OCI-LY7 (cell line): ENCODE measurements at regions not wholly inside any gene's neighbourhood (a gene's known extent, or its start where the extent isn't known, plus 50 kb on each side); places are given as distances from the start of the nearest gene placed in this dataset.

ENCODE experiments used
- BruUV-seq: library from RNA; stranded (reverse); fragments of 400-500 nt; replicated peaks from 2 replicates; lab custom pipeline; 2021; lab: Mats Ljungman, UMichigan
- CTCF ChIA-PET: fragments of 300-600 bp; sonication (Branson Sonifier 250); formaldehyde crosslinking; loops from one replicate; lab custom pipeline; 2022; ENCODE audit warnings: antibody characterized with exemption; ENCODE audit not compliant: unreplicated experiment; lab: Charles Lee
- POLR2A ChIA-PET: fragments of 300-600 bp; sonication (Branson Sonifier 250); formaldehyde crosslinking; loops from one replicate; lab custom pipeline; 2022; ENCODE audit warnings: antibody characterized with exemption; lab: Charles Lee
- DNase-seq: peaks from one replicate; pipeline ENCODE4 v3.0.0-alpha.2; 2015; ENCODE audit warnings: low spot score
- H2AFZ ChIP-seq: fragments of 200-600 bp; sonication (generic), shearing (Covaris generic); 2 replicates; pipeline ENCODE4 v1.6.1; 2014; ENCODE audit warnings: mild to moderate bottlenecking, antibody characterized with exemption, low read length, moderate library complexity
- H3K27ac ChIP-seq: fragments of 200-600 bp; sonication (generic); 2 replicates; pipeline ENCODE4 v1.5.1; 2014; ENCODE audit warnings: mixed run types, low read depth, mild to moderate bottlenecking, moderate library complexity, low read length, inconsistent platforms; ENCODE audit not compliant: poor library complexity, severe bottlenecking
- H3K36me3 ChIP-seq: fragments of 200-600 bp; sonication (generic); 2 replicates; pipeline ENCODE4 v1.6.1; 2014; ENCODE audit warnings: mild to moderate bottlenecking, antibody characterized with exemption, low read length, moderate library complexity, mixed read lengths; ENCODE audit not compliant: insufficient read depth
- H3K4me1 ChIP-seq: fragments of 200-600 bp; sonication (generic); 2 replicates; pipeline ENCODE4 v1.5.1; 2014; ENCODE audit warnings: mild to moderate bottlenecking, low read length; ENCODE audit not compliant: insufficient read depth, poor library complexity, severe bottlenecking
- H3K4me2 ChIP-seq: fragments of 200-600 bp; sonication (generic); 2 replicates; pipeline ENCODE4 v1.6.1; 2014; ENCODE audit warnings: mild to moderate bottlenecking, low read length
- H3K4me3 ChIP-seq: fragments of 200-600 bp; sonication (generic); 2 replicates; pipeline ENCODE4 v1.5.1; 2014; ENCODE audit warnings: mild to moderate bottlenecking, low read depth, low read length; ENCODE audit not compliant: poor library complexity, severe bottlenecking
- H3K79me2 ChIP-seq: fragments of 200-600 bp; sonication (generic); 2 replicates; pipeline ENCODE4 v1.6.1; 2016; ENCODE audit warnings: low read depth, mild to moderate bottlenecking, low read length, moderate library complexity, mixed read lengths; ENCODE audit not compliant: insufficient read depth
- H3K9me2 ChIP-seq: fragments of 200-600 bp; sonication (generic); 2 replicates; pipeline ENCODE4 v1.6.1; 2016; ENCODE audit warnings: mild to moderate bottlenecking, low read length, mixed read lengths; ENCODE audit not compliant: insufficient read depth
- H3K9me3 ChIP-seq: fragments of 200-600 bp; sonication (generic); 2 replicates; pipeline ENCODE4 v1.6.1; 2014; ENCODE audit warnings: mild to moderate bottlenecking, mixed run types, low read length, mixed read lengths
- H4K20me1 ChIP-seq: fragments of 200-600 bp; sonication (generic); 2 replicates; pipeline ENCODE4 v1.6.1; 2014; ENCODE audit warnings: mild to moderate bottlenecking, antibody characterized with exemption, low read length, moderate library complexity, mixed read lengths; ENCODE audit not compliant: insufficient read depth
- EZH2phosphoT487 ChIP-seq: fragments of 200-600 bp; sonication (generic); IDR thresholded peaks from 2 replicates; pipeline ENCODE4 v1.6.1; 2018; ENCODE audit warnings: low read depth, borderline replicate concordance, mild to moderate bottlenecking, mixed run types, antibody characterized with exemption, low read length, moderate library complexity, mixed read lengths
- intact Hi-C: fragments of 100-400 bp; cut with micrococcal nuclease; formaldehyde crosslinking; loops from one replicate; pipeline ENCODE4 v1.10.0; 2022; ENCODE audit not compliant: unreplicated experiment
- TF ChIP-seq, protein P1 (sequence below): fragments of 200-600 bp; sonication (generic); conservative IDR thresholded peaks from 2 replicates; pipeline ENCODE4 v1.5.1; 2014; ENCODE audit warnings: mild to moderate bottlenecking, antibody characterized with exemption, low read length, moderate library complexity, mixed read lengths

DNA sequence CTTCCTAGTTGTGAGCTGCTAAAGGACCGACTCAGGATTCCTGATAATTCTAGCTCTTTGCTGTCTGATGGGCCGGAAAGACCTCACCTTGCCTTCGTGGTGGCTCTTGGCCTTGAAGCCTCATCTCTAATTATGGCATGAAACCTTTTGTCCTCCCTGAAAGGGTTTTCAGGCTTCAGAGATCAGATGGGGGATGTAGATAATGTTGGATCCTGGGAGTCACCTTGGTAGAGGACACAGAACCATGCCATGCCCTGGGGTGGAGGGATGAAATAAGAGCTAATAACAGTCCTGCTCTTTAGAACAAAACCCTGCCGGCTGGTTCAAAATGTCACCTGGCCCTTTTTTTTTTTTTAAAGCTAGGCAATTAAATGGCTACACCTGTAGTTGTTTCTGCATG lies 50.8 kb upstream of the SYN2 start:
- no peak for TF ChIP-seq EZH2phosphoT487
- TF ChIP-seq, protein P1, sequence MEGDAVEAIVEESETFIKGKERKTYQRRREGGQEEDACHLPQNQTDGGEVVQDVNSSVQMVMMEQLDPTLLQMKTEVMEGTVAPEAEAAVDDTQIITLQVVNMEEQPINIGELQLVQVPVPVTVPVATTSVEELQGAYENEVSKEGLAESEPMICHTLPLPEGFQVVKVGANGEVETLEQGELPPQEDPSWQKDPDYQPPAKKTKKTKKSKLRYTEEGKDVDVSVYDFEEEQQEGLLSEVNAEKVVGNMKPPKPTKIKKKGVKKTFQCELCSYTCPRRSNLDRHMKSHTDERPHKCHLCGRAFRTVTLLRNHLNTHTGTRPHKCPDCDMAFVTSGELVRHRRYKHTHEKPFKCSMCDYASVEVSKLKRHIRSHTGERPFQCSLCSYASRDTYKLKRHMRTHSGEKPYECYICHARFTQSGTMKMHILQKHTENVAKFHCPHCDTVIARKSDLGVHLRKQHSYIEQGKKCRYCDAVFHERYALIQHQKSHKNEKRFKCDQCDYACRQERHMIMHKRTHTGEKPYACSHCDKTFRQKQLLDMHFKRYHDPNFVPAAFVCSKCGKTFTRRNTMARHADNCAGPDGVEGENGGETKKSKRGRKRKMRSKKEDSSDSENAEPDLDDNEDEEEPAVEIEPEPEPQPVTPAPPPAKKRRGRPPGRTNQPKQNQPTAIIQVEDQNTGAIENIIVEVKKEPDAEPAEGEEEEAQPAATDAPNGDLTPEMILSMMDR, result no peak
- BruUV-seq, result no TSS peak

DNA sequence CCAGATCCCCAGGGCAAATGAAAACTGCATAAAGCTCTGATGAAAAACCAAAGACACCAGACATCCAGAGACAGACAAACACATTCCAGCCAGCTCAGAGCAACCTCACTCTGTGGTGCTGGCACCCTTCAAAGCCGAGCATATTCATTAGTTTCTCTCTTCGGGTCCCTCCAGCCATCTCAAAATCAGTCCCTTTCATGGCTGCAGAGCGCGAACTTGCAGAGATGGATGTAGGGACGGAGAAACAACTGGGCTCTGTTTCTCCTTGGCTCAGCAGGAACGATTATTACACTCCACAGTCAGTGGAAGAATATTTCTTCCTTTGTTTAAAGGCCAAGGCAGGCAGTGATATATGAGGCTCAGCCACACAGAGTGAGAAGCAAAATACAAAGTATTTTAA lies 50.4 kb upstream of the SYN2 start:
- H4K20me1 ChIP-seq, result no peaks in the 10 kb centered on the region
- no peaks in the 10 kb centered on the region for H3K79me2 ChIP-seq
- POLR2A ChIA-PET, result interaction anchor here (0.6 to 0.7 kb wide), 2 partner anchors 23 to 102 kb away, joined by 3 to 9 read pairs; no protein-coding TSS in a partner anchor
- no peak overlapping the region for H2AFZ ChIP-seq
- no peak for DNase-seq
- H3K4me1 ChIP-seq, result no peaks in the 10 kb centered on the region
- no peak overlapping the region for H3K27ac ChIP-seq
- no peak overlapping the region for H3K4me2 ChIP-seq
- CTCF ChIA-PET, result no interaction called here
- TF ChIP-seq, protein P1, result no peak
- TF ChIP-seq EZH2phosphoT487, result no peak
- intact Hi-C loops, result no loop called here
- BruUV-seq, result no TSS peak
- H3K4me3 ChIP-seq, result no peak overlapping the region
- H3K36me3 ChIP-seq, result no peaks in the 10 kb centered on the region
- H3K9me3 ChIP-seq, result no peaks in the 10 kb centered on the region
- H3K9me2 ChIP-seq, result no peaks in the 10 kb centered on the region

More for the DNA sequence above, 50.8 kb upstream of the SYN2 start:
- H3K79me2 ChIP-seq, result no peaks in the 10 kb centered on the region
- no peaks in the 10 kb centered on the region for H3K36me3 ChIP-seq
- no peak for DNase-seq
- ChIA-PET POLR2A (interaction anchor here (0.7 kb wide), 1 partner anchor 102 kb away, joined by 9 read pairs; no protein-coding TSS in a partner anchor), CTCF (no interaction called here)
- H3K27ac ChIP-seq, result no peak overlapping the region
- H3K4me2 ChIP-seq, result no peak overlapping the region
- H2AFZ ChIP-seq, result no peak overlapping the region
- H3K9me2 ChIP-seq, result no peaks in the 10 kb centered on the region
- no peaks in the 10 kb centered on the region for H3K9me3 ChIP-seq
- no peaks in the 10 kb centered on the region for H3K4me1 ChIP-seq
- intact Hi-C loops, result no loop called here
- no peak overlapping the region for H3K4me3 ChIP-seq
- H4K20me1 ChIP-seq, result no peaks in the 10 kb centered on the region

DNA sequence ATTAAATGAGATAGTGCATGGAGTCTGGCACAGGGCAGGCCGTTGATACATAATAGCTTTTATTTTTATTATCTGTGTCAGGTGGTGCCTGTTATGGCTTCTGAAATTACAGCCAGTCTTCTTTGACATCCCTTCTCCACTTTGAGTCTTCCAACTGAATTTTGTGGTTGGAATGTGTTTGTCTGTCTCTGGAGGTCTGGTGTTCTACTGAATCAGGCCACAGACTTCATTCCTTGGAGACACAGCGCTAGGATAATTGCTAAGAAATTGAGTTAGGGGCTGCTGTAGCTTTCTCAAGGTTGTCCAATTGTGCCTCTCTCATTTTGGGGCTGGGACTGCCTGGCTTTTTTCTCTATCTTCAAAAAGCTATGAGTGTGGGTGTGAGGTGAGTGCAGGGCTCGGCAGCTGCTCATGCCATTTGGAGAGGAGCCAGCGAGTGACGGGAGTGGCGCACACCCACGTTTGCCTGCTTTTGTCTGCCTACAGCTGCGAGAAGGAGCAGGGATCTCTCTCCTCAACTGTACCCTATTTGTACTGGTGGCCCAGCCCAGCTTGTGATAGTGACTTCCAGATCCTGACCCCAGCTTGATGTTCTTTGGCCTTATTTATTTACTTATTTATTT lies 49.8 kb upstream of the SYN2 start:
- no peaks in the 10 kb centered on the region for H3K9me2 ChIP-seq

More for the DNA sequence above, 49.8 kb upstream of the SYN2 start:
- Histone ChIP-seq H3K36me3 (no peaks in the 10 kb centered on the region), H3K4me1 (no peaks in the 10 kb centered on the region), H3K9me3 (no peaks in the 10 kb centered on the region), H3K27ac (no peak overlapping the region), H4K20me1 (no peaks in the 10 kb centered on the region), H2AFZ (no peak overlapping the region), H3K79me2 (no peaks in the 10 kb centered on the region), H3K4me3 (no peak overlapping the region), H3K4me2 (no peak overlapping the region)
- ChIA-PET CTCF (no interaction called here), POLR2A (interaction anchor here (0.6 kb wide), 1 partner anchor 22 kb away, joined by 3 read pairs; no protein-coding TSS in a partner anchor)
- no peak for TF ChIP-seq EZH2phosphoT487
- TF ChIP-seq, protein P1, result no peak
- no TSS peak for BruUV-seq
- no peak for DNase-seq
- intact Hi-C loops, result no loop called here
